Naive thymus-derived CD4-positive, alpha-beta T cell (primary cell): ENCODE measurements at regions not wholly inside any gene's neighbourhood (a gene's known extent, or its start where the extent isn't known, plus 50 kb on each side); places are given as distances from the start of the nearest gene placed in this dataset.

Source experiments
- ATAC-seq: fragments of 150-1000 bp; cut with Tn5 transposase; 2 replicates; pipeline ENCODE4 v1.10.0; 2021; ENCODE audit warnings: mild to moderate bottlenecking, moderate library complexity
- CTCF ChIA-PET: fragments of 350-600 bp; sonication (Branson Sonifier 250); formaldehyde crosslinking; loops from one replicate; lab custom pipeline; 2021; ENCODE audit warnings: antibody characterized with exemption; lab: Charles Lee
- POLR2A ChIA-PET: fragments of 350-600 bp; sonication (Branson Sonifier 250); formaldehyde crosslinking; loops from one replicate; lab custom pipeline; 2021; ENCODE audit warnings: antibody characterized with exemption, inconsistent platforms; lab: Charles Lee
- DNase-seq, 9 donors: peaks; one replicate each; pipeline versions ENCODE4 v3.0.0 to v3.0.0-alpha.2; 2020 to 2022; ENCODE audit warnings: mixed read lengths in 1 of 9
- H3K27ac ChIP-seq: one replicate; pipeline ENCODE4 v1.7.0; 2013; ENCODE audit warnings: mild to moderate bottlenecking, low read depth, low read length, moderate library complexity
- H3K27me3 ChIP-seq, 2 donors: one replicate each; pipeline ENCODE4 v1.7.0; 2013; ENCODE audit warnings: low read length in 2 of 2, mild to moderate bottlenecking in 2 of 2, moderate library complexity in 2 of 2; ENCODE audit not compliant: control insufficient read depth in 2 of 2, insufficient read depth in 2 of 2
- H3K36me3 ChIP-seq, 3 experiments: 1 replicate in 2 of 3; 2 replicates in 1 of 3; pipeline ENCODE4 v1.7.0; 2013; ENCODE audit warnings: low read length in 3 of 3, mild to moderate bottlenecking in 3 of 3, moderate library complexity in 1 of 3; ENCODE audit not compliant: insufficient read depth in 3 of 3, control insufficient read depth in 2 of 3
- H3K4me1 ChIP-seq, 2 donors: one replicate each; pipeline ENCODE4 v1.7.0; 2013; ENCODE audit warnings: low read length in 2 of 2, mild to moderate bottlenecking in 2 of 2, moderate library complexity in 1 of 2; ENCODE audit not compliant: control insufficient read depth in 2 of 2, insufficient read depth in 2 of 2
- H3K4me3 ChIP-seq: 2 replicates; pipeline ENCODE4 v1.7.0; 2013; ENCODE audit warnings: mild to moderate bottlenecking, low read length
- H3K9me3 ChIP-seq, 3 experiments: 1 replicate in 2 of 3; 2 replicates in 1 of 3; pipeline ENCODE4 v1.7.0; 2013; ENCODE audit warnings: low read length in 3 of 3; ENCODE audit not compliant: control insufficient read depth in 2 of 3
- H3K27ac Mint-ChIP-seq, 9 donors: one replicate each; pipeline ENCODE4 v1.8.0; 2020 to 2022; ENCODE audit warnings: mixed read lengths in 9 of 9, mild to moderate bottlenecking in 8 of 9, moderate library complexity in 5 of 9, inconsistent platforms in 2 of 9
- H3K27me3 Mint-ChIP-seq, 5 donors: one replicate each; pipeline ENCODE4 v1.8.0; 2021 to 2022; ENCODE audit warnings: mixed read lengths in 5 of 5, mild to moderate bottlenecking in 1 of 5
- H3K36me3 Mint-ChIP-seq, 5 donors: one replicate each; pipeline ENCODE4 v1.8.0; 2020 to 2022; ENCODE audit warnings: mixed read lengths in 5 of 5, mild to moderate bottlenecking in 3 of 5, inconsistent platforms in 1 of 5
- H3K4me1 Mint-ChIP-seq, 7 donors: one replicate each; pipeline ENCODE4 v1.8.0; 2020 to 2022; ENCODE audit warnings: mixed read lengths in 7 of 7, mild to moderate bottlenecking in 3 of 7, inconsistent platforms in 1 of 7
- H3K4me3 Mint-ChIP-seq, 10 donors: one replicate each; pipeline ENCODE4 v1.8.0; 2020 to 2022; ENCODE audit warnings: mild to moderate bottlenecking in 10 of 10, mixed read lengths in 10 of 10, moderate library complexity in 6 of 10, inconsistent platforms in 2 of 10
- H3K9me3 Mint-ChIP-seq, 11 donors: one replicate each; pipeline ENCODE4 v1.8.0; 2020 to 2022; ENCODE audit warnings: mixed read lengths in 11 of 11, mild to moderate bottlenecking in 4 of 11, inconsistent platforms in 1 of 11, moderate library complexity in 1 of 11
- intact Hi-C, 2 donors: fragments of 100-400 bp; cut with micrococcal nuclease; formaldehyde crosslinking; loops; one replicate each; pipeline ENCODE4 v1.15.1; 2023

GRCh38 chr4:181757098-181757497 lies 486.1 kb upstream of the TENM3 start:
- H3K27ac Mint-ChIP-seq: no peak overlapping the region

GRCh38 chr4:181757910-181758660 lies 485.1 kb upstream of the TENM3 start:
- ChIA-PET CTCF (no interaction called here), POLR2A (no interaction called here)
- peaks cover 0 to 4% (median 0%) of the 10 kb centered on the region in 11 donors for H3K9me3 Mint-ChIP-seq
- Histone ChIP-seq H3K9me3 (no peaks in the 10 kb centered on the region), H3K27ac (no peak overlapping the region), H3K4me3 (no peak overlapping the region), H3K36me3 (no peaks in the 10 kb centered on the region), H3K4me1 (no peaks in the 10 kb centered on the region), H3K27me3 (no peaks in the 10 kb centered on the region)
- no peaks in the 10 kb centered on the region for H3K27me3 Mint-ChIP-seq
- H3K4me1 Mint-ChIP-seq: no peaks in the 10 kb centered on the region
- DNase-seq (no peak), ATAC-seq (no peak)
- no peak overlapping the region for H3K27ac Mint-ChIP-seq
- intact Hi-C loops: no loop called here
- H3K4me3 Mint-ChIP-seq: no peak overlapping the region
- no peaks in the 10 kb centered on the region for H3K36me3 Mint-ChIP-seq

More at GRCh38 chr4:181757098-181757497, 486.1 kb upstream of the TENM3 start:
- H3K4me3 ChIP-seq: no peak overlapping the region
- Mint-ChIP-seq H3K4me1 (no peaks in the 10 kb centered on the region), H3K4me3 (no peak overlapping the region), H3K36me3 (no peaks in the 10 kb centered on the region), H3K27me3 (no peaks in the 10 kb centered on the region), H3K9me3 (peaks cover 0 to 6% (median 0%) of the 10 kb centered on the region in 11 donors)
- H3K9me3 ChIP-seq: no peaks in the 10 kb centered on the region
- ChIA-PET POLR2A (no interaction called here), CTCF (no interaction called here)
- intact Hi-C loops: no loop called here
- H3K27ac ChIP-seq: no peak overlapping the region
- no peaks in the 10 kb centered on the region for H3K36me3 ChIP-seq
- no peaks in the 10 kb centered on the region for H3K4me1 ChIP-seq
- ATAC-seq (no peak), DNase-seq (no peak)
- no peaks in the 10 kb centered on the region for H3K27me3 ChIP-seq

GRCh38 chr4:181760560-181760959 lies 482.6 kb upstream of the TENM3 start:
- Mint-ChIP-seq H3K36me3 (no peaks in the 10 kb centered on the region), H3K4me3 (no peak overlapping the region)

GRCh38 chr4:181761156-181761555 lies 482.0 kb upstream of the TENM3 start:
- Histone ChIP-seq H3K4me1 (no peaks in the 10 kb centered on the region), H3K9me3 (no peaks in the 10 kb centered on the region), H3K27ac (no peak overlapping the region), H3K4me3 (no peak overlapping the region), H3K27me3 (no peaks in the 10 kb centered on the region), H3K36me3 (no peaks in the 10 kb centered on the region)
- no peak for DNase-seq
- Mint-ChIP-seq H3K4me3 (no peak overlapping the region), H3K9me3 (peaks cover 0 to 5% (median 0%) of the 10 kb centered on the region in 11 donors), H3K27me3 (no peaks in the 10 kb centered on the region), H3K36me3 (no peaks in the 10 kb centered on the region), H3K4me1 (no peaks in the 10 kb centered on the region), H3K27ac (no peak overlapping the region)
- POLR2A ChIA-PET: no interaction called here
- CTCF ChIA-PET: no interaction called here
- intact Hi-C loops: no loop called here
- ATAC-seq: no peak

More at GRCh38 chr4:181760560-181760959, 482.6 kb upstream of the TENM3 start:
- intact Hi-C loops: no loop called here
- H3K27ac ChIP-seq: no peak overlapping the region
- Mint-ChIP-seq H3K27me3 (no peaks in the 10 kb centered on the region), H3K27ac (no peak overlapping the region), H3K9me3 (peaks cover 0 to 4% (median 0%) of the 10 kb centered on the region in 11 donors), H3K4me1 (no peaks in the 10 kb centered on the region)
- no peak for DNase-seq
- H3K9me3 ChIP-seq: no peaks in the 10 kb centered on the region
- ChIA-PET CTCF (no interaction called here), POLR2A (no interaction called here)
- no peak for ATAC-seq
- H3K4me1 ChIP-seq: no peaks in the 10 kb centered on the region
- no peak overlapping the region for H3K4me3 ChIP-seq
- H3K36me3 ChIP-seq: no peaks in the 10 kb centered on the region
- H3K27me3 ChIP-seq: no peaks in the 10 kb centered on the region

GRCh38 chr4:181766061-181766548 lies 477.1 kb upstream of the TENM3 start:
- H3K27me3 Mint-ChIP-seq: no peaks in the 10 kb centered on the region
- POLR2A ChIA-PET: no interaction called here
- no peak for ATAC-seq

GRCh38 chr4:181770971-181771370 lies 472.2 kb upstream of the TENM3 start:
- ChIA-PET CTCF (no interaction called here), POLR2A (no interaction called here)
- Mint-ChIP-seq H3K27me3 (no peaks in the 10 kb centered on the region), H3K27ac (no peak overlapping the region), H3K4me3 (no peak overlapping the region), H3K9me3 (peaks cover 0 to 15% (median 4%) of the 10 kb centered on the region in 11 donors), H3K4me1 (no peaks in the 10 kb centered on the region), H3K36me3 (no peaks in the 10 kb centered on the region)
- Histone ChIP-seq H3K9me3 (no peaks in the 10 kb centered on the region), H3K27me3 (no peaks in the 10 kb centered on the region), H3K36me3 (no peaks in the 10 kb centered on the region), H3K27ac (no peak overlapping the region), H3K4me1 (no peaks in the 10 kb centered on the region), H3K4me3 (no peak overlapping the region)
- intact Hi-C loops: no loop called here
- ATAC-seq: no peak
- no peak for DNase-seq

More at GRCh38 chr4:181766061-181766548, 477.1 kb upstream of the TENM3 start:
- H3K9me3 Mint-ChIP-seq: peaks cover 0 to 6% (median 0%) of the 10 kb centered on the region in 11 donors
- Histone ChIP-seq H3K36me3 (no peaks in the 10 kb centered on the region), H3K4me3 (no peak overlapping the region), H3K27me3 (no peaks in the 10 kb centered on the region), H3K9me3 (no peaks in the 10 kb centered on the region), H3K27ac (no peak overlapping the region), H3K4me1 (no peaks in the 10 kb centered on the region)
- H3K27ac Mint-ChIP-seq: no peak overlapping the region
- intact Hi-C loops: no loop called here
- H3K4me3 Mint-ChIP-seq: no peak overlapping the region
- no peaks in the 10 kb centered on the region for H3K36me3 Mint-ChIP-seq
- CTCF ChIA-PET: no interaction called here
- no peaks in the 10 kb centered on the region for H3K4me1 Mint-ChIP-seq
- DNase-seq: no peak

GRCh38 chr4:181775298-181775697 lies 467.9 kb upstream of the TENM3 start:
- peaks cover 0 to 20% (median 4%) of the 10 kb centered on the region in 11 donors for H3K9me3 Mint-ChIP-seq
- no peaks in the 10 kb centered on the region for H3K9me3 ChIP-seq
- no peak overlapping the region for H3K27ac ChIP-seq
- POLR2A ChIA-PET: no interaction called here
- H3K4me1 Mint-ChIP-seq: no peaks in the 10 kb centered on the region
- intact Hi-C loops: no loop called here
- CTCF ChIA-PET: no interaction called here
- no peaks in the 10 kb centered on the region for H3K36me3 ChIP-seq
- H3K4me3 ChIP-seq: no peak overlapping the region
- no peak overlapping the region for H3K4me3 Mint-ChIP-seq
- H3K27me3 ChIP-seq: no peaks in the 10 kb centered on the region
- DNase-seq (no peak), ATAC-seq (no peak)
- H3K36me3 Mint-ChIP-seq: no peaks in the 10 kb centered on the region
- H3K27me3 Mint-ChIP-seq: no peaks in the 10 kb centered on the region
- H3K4me1 ChIP-seq: no peaks in the 10 kb centered on the region
- no peak overlapping the region for H3K27ac Mint-ChIP-seq
